GM12878 (cell line): ENCODE measurements at regions not wholly inside any gene's neighbourhood (a gene's known extent, or its start where the extent isn't known, plus 50 kb on each side); places are given as distances from the start of the nearest gene placed in this dataset.

Experiments
- HCFC1 ChIP-seq: fragments of 150-350 bp; IDR thresholded peaks from 2 replicates; pipeline ENCODE4 v1.6.1; 2014; ENCODE audit warnings: low read length
- MXI1 ChIP-seq: fragments of 150-350 bp; IDR thresholded peaks from 2 replicates; pipeline ENCODE4 v1.6.1; 2011; ENCODE audit warnings: low read depth, mild to moderate bottlenecking, inconsistent platforms, low read length, improper control_type of control experiment
- SREBF2 ChIP-seq: IDR thresholded peaks from 2 replicates; pipeline ENCODE4 v1.6.1; 2012; ENCODE audit warnings: mild to moderate bottlenecking, low read length
- TF ChIP-seq, protein P1 (sequence below): fragments of 450-650 bp; IDR thresholded peaks from 2 replicates; pipeline ENCODE4 v1.6.1; 2017; ENCODE audit warnings: antibody characterized with exemption, mild to moderate bottlenecking, moderate library complexity
- TF ChIP-seq, protein P2 (sequence below): IDR thresholded peaks from 2 replicates; pipeline ENCODE4 v1.6.1; 2012; ENCODE audit warnings: low read length, inconsistent platforms
- TF ChIP-seq, protein P3 (sequence below): fragments of 450-650 bp; IDR thresholded peaks from 2 replicates; pipeline ENCODE4 v1.6.1; 2016; ENCODE audit warnings: mild to moderate bottlenecking, moderate library complexity, borderline replicate concordance
- TF ChIP-seq, protein P4 (sequence below): IDR thresholded peaks from 2 replicates; pipeline ENCODE4 v1.6.1; 2012; ENCODE audit warnings: low read depth, low read length, improper control_type of control experiment
- TF ChIP-seq, protein P5 (sequence below): fragments of 450-650 bp; IDR thresholded peaks from 2 replicates; pipeline ENCODE4 v1.6.1; 2016; ENCODE audit warnings: mild to moderate bottlenecking

DNA sequence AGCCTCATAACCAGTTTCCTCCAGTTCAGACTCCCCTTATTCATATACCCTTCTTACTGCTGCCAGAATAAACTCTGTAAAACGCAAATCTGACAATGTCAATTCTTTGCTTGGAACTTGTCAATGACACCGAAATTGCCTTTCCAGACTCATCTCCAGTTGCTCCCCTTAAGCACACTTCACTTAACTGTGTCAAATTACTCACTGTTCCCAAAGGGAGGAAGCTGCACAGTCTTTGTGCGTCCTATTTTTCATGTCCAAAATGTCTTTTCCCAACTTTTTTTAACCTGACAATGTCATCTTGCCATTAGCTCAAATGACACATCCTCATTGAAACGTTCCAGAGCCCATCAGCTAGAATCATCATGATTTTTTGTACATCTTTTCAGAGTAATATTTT is 867.3 kb downstream of the RPA4 start (continued):
- TF ChIP-seq HCFC1 (no peak), SREBF2 (no peak), MXI1 (no peak)
- TF ChIP-seq, protein P1, sequence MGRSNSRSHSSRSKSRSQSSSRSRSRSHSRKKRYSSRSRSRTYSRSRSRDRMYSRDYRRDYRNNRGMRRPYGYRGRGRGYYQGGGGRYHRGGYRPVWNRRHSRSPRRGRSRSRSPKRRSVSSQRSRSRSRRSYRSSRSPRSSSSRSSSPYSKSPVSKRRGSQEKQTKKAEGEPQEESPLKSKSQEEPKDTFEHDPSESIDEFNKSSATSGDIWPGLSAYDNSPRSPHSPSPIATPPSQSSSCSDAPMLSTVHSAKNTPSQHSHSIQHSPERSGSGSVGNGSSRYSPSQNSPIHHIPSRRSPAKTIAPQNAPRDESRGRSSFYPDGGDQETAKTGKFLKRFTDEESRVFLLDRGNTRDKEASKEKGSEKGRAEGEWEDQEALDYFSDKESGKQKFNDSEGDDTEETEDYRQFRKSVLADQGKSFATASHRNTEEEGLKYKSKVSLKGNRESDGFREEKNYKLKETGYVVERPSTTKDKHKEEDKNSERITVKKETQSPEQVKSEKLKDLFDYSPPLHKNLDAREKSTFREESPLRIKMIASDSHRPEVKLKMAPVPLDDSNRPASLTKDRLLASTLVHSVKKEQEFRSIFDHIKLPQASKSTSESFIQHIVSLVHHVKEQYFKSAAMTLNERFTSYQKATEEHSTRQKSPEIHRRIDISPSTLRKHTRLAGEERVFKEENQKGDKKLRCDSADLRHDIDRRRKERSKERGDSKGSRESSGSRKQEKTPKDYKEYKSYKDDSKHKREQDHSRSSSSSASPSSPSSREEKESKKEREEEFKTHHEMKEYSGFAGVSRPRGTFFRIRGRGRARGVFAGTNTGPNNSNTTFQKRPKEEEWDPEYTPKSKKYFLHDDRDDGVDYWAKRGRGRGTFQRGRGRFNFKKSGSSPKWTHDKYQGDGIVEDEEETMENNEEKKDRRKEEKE, result no peak
- TF ChIP-seq, protein P2, sequence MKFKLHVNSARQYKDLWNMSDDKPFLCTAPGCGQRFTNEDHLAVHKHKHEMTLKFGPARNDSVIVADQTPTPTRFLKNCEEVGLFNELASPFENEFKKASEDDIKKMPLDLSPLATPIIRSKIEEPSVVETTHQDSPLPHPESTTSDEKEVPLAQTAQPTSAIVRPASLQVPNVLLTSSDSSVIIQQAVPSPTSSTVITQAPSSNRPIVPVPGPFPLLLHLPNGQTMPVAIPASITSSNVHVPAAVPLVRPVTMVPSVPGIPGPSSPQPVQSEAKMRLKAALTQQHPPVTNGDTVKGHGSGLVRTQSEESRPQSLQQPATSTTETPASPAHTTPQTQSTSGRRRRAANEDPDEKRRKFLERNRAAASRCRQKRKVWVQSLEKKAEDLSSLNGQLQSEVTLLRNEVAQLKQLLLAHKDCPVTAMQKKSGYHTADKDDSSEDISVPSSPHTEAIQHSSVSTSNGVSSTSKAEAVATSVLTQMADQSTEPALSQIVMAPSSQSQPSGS, result no peak
- TF ChIP-seq, protein P3, sequence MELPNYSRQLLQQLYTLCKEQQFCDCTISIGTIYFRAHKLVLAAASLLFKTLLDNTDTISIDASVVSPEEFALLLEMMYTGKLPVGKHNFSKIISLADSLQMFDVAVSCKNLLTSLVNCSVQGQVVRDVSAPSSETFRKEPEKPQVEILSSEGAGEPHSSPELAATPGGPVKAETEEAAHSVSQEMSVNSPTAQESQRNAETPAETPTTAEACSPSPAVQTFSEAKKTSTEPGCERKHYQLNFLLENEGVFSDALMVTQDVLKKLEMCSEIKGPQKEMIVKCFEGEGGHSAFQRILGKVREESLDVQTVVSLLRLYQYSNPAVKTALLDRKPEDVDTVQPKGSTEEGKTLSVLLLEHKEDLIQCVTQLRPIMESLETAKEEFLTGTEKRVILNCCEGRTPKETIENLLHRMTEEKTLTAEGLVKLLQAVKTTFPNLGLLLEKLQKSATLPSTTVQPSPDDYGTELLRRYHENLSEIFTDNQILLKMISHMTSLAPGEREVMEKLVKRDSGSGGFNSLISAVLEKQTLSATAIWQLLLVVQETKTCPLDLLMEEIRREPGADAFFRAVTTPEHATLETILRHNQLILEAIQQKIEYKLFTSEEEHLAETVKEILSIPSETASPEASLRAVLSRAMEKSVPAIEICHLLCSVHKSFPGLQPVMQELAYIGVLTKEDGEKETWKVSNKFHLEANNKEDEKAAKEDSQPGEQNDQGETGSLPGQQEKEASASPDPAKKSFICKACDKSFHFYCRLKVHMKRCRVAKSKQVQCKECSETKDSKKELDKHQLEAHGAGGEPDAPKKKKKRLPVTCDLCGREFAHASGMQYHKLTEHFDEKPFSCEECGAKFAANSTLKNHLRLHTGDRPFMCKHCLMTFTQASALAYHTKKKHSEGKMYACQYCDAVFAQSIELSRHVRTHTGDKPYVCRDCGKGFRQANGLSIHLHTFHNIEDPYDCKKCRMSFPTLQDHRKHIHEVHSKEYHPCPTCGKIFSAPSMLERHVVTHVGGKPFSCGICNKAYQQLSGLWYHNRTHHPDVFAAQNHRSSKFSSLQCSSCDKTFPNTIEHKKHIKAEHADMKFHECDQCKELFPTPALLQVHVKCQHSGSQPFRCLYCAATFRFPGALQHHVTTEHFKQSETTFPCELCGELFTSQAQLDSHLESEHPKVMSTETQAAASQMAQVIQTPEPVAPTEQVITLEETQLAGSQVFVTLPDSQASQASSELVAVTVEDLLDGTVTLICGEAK, result no peak
- TF ChIP-seq, protein P4, sequence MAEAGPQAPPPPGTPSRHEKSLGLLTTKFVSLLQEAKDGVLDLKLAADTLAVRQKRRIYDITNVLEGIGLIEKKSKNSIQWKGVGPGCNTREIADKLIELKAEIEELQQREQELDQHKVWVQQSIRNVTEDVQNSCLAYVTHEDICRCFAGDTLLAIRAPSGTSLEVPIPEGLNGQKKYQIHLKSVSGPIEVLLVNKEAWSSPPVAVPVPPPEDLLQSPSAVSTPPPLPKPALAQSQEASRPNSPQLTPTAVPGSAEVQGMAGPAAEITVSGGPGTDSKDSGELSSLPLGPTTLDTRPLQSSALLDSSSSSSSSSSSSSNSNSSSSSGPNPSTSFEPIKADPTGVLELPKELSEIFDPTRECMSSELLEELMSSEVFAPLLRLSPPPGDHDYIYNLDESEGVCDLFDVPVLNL, result no peak
- TF ChIP-seq, protein P5, sequence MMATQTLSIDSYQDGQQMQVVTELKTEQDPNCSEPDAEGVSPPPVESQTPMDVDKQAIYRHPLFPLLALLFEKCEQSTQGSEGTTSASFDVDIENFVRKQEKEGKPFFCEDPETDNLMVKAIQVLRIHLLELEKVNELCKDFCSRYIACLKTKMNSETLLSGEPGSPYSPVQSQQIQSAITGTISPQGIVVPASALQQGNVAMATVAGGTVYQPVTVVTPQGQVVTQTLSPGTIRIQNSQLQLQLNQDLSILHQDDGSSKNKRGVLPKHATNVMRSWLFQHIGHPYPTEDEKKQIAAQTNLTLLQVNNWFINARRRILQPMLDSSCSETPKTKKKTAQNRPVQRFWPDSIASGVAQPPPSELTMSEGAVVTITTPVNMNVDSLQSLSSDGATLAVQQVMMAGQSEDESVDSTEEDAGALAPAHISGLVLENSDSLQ, result no peak
